ENCODE measurements at regions not wholly inside any gene's neighbourhood (a gene's known extent, or its start where the extent isn't known, plus 50 kb on each side); places are given as distances from the start of the nearest gene placed in this dataset.

DNA sequence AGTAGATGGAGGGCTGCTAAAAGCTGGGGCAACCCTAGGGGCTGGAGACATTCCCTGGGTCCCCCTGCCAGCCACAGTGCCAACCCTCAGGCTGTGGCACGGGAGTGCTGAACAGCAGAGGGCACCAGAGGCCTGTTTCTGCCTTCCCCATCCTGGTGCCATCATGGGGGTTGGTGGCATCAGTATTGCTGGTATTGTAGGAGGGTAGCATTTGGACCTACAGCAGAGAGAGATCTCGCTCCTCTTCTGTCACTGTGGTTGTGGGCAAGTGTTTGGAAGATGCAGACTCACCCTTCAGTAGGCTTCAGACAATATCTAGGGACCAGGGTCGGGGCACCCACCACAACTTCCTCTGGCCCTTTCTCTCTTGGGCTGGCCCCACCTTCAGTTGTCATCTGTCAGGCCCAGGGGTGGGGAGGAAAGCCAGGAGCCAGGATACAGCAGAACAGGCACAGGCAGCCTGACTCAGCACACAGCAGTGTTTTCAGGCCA, 123.5 kb downstream of the RPLP1 start:
- no peak overlapping the region for H3K4me3 ChIP-seq (ENCODE audit: low read depth, low read length)
- TF ChIP-seq, protein P1, sequence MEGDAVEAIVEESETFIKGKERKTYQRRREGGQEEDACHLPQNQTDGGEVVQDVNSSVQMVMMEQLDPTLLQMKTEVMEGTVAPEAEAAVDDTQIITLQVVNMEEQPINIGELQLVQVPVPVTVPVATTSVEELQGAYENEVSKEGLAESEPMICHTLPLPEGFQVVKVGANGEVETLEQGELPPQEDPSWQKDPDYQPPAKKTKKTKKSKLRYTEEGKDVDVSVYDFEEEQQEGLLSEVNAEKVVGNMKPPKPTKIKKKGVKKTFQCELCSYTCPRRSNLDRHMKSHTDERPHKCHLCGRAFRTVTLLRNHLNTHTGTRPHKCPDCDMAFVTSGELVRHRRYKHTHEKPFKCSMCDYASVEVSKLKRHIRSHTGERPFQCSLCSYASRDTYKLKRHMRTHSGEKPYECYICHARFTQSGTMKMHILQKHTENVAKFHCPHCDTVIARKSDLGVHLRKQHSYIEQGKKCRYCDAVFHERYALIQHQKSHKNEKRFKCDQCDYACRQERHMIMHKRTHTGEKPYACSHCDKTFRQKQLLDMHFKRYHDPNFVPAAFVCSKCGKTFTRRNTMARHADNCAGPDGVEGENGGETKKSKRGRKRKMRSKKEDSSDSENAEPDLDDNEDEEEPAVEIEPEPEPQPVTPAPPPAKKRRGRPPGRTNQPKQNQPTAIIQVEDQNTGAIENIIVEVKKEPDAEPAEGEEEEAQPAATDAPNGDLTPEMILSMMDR (IDR thresholded peaks at IDR 0.05; ENCODE audit: insufficient read depth, low read depth, low read length, missing control alignments), result peak; percentile 71
- peak; percentile 38 for DNase-seq (ENCODE audit: low read depth)

DNA sequence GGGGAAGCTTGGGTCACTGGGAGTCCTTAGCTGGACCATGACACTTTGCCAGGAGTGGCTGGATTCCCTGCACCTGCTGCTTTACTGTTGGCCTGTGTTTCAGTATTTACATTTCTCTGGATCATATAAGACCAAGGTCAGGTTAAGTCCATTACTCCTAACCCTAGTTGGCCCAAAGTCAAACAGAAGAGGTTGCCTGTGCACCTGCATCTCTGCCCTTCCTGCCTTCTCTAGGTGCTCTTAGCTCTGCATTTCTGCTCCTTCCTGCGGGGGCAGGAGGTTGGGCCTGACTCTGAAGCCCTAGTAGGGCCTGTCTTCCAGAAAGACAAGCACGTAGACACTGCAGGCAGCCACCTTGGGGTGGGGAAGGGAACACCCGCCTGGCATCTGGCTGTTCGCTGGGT, 124.3 kb downstream of the RPLP1 start:
- DNase-seq (ENCODE audit: low read depth), result no peak
- H3K4me3 ChIP-seq (ENCODE audit: low read depth, low read length), result no peak overlapping the region
- TF ChIP-seq, protein P1 (IDR thresholded peaks at IDR 0.05; ENCODE audit: insufficient read depth, low read depth, low read length, missing control alignments), result no peak

DNA sequence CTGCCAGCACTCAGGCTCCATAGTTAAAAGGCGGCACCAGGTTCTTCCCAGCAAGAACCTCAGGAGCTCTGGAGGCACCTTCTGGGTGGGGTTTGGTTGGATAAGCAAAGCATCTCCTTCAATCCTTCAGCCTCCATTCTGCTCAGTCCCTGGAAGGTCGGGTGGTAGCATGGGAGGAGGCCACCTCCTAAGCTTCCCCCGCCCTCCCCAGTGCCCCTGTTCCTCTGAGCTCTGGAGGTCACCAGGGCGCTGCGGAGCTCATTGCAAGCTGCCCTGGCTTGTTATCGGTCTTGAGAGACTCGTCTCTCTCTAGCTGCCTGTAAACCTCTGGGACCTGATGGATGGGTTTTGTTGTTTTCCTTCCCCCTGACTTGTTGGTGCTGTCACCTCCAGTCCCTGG, 124.8 kb downstream of the RPLP1 start:
- TF ChIP-seq, protein P1 (IDR thresholded peaks at IDR 0.05; ENCODE audit: insufficient read depth, low read depth, low read length, missing control alignments), result no peak
- H3K4me3 ChIP-seq (ENCODE audit: low read depth, low read length), result no peak overlapping the region
- DNase-seq (ENCODE audit: low read depth), result no peak

DNA sequence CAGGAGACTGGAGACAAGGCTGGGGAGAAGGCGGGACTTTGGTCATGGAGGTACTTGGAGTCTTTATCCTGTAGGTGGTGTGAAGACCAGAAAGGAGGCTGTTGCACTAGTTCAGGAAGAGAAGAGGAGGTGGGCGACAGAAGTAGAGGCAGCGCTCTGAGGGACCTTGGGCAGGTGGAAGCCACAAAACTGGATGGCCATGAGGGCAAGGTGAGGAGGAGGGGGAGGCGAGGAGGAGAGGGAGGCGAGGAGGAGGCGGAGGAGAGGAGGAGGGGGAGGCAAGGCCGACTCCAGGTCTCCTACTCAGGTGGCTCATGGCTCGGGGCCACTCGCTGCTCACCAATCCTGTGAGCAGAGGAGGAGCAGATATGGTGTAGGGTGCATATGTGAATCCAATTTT, 125.6 kb downstream of the RPLP1 start:
- TF ChIP-seq, protein P1 (IDR thresholded peaks at IDR 0.05; ENCODE audit: insufficient read depth, low read depth, low read length, missing control alignments), result no peak
- no peak for DNase-seq (ENCODE audit: low read depth)
- H3K4me3 ChIP-seq (ENCODE audit: low read depth, low read length), result no peak overlapping the region

DNA sequence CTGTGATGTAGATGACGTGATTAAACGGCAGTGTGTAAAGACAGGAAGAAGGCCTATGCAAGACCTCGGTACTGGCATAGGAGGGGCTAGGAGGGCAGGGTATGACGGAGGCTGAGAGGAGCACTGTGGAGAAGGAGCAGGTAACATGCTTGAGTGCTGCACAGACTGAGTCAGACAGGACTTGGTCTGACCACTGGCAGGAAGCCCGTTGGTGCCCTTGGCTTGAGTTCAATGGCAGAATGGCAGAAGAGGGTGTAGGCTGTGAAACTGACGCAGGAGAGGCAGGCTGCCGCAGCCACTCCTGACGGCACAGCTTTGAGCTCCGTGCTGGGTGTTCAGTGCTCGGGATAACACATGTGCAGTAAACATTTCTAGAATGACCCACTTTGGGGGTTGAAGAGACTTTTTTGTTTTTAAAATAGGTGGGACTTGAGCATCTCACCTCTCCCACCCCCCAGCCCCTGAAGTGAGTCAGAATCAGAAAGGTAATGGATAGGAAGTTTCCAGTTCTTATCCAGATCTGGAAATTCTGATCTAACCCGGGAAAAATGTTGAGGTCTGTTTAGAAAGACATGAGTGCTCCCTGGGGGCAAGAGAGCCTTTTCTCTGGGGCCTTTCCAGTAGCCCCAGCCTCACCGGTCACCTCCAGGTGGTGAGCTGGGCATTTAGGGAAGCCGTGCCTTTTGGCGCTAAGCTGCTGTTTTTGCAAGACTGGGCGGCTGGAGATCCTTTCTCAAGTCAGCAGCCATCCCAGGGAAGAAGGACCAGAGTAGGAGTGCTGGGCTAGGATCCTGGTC, 126.4 kb downstream of the RPLP1 start:
- TF ChIP-seq, protein P1 (IDR thresholded peaks at IDR 0.05; ENCODE audit: insufficient read depth, low read depth, low read length, missing control alignments), result no peak

DNA sequence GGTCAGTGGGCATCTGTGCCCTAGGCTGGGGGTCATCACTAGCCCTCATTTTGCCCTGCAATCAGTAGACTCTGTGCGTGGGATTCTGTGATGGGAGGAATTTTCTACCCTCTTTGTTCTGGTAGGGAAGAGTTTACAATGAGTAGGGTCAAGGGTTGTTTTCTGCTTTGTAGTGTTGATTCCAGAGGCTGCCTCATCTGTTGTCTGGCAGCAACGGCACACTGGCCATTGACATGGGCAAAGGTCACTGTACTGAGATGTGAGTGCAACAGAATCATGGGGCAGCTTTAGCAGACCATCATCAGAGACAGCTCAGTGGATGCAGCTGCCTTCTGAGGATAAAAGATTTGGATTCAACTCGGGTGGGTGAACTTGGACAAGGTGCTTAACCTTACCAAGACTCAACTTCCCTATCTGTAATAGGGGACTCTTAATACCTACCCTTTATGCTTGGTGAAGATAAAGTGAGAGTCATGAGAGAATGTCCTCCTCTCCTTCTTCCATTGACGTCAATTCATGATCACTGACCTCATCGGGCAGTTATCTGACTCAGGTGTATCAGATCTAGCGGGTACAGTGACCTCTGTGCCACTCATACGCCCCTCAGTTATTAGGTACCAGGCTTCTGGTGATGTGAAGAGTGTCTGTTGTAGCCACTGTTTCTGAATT, 127.5 kb downstream of the RPLP1 start:
- no peak overlapping the region for H3K4me3 ChIP-seq (ENCODE audit: low read depth, low read length)
- TF ChIP-seq, protein P1 (IDR thresholded peaks at IDR 0.05; ENCODE audit: insufficient read depth, low read depth, low read length, missing control alignments), result no peak
- no peak for DNase-seq (ENCODE audit: low read depth)

More for the DNA sequence above, 126.4 kb downstream of the RPLP1 start:
- no peak overlapping the region for H3K4me3 ChIP-seq (ENCODE audit: low read depth, low read length)
- no peak for DNase-seq (ENCODE audit: low read depth)

All from GM12865 (cell line).